RWPE2 (cell line): ENCODE measurements at regions not wholly inside any gene's neighbourhood (a gene's known extent, or its start where the extent isn't known, plus 50 kb on each side); places are given as distances from the start of the nearest gene placed in this dataset.
"Not testable (repeated sequence)": the region's sequence is repeated elsewhere in the genome, so short reads cannot be mapped to it uniquely, and the experiment has no call there.

Experiments
- ATAC-seq: fragments of 200-7000 bp; cut with Tn5 transposase; 3 replicates; pipeline ENCODE4 v1.9.1; 2021; ENCODE audit warnings: low read depth
- DNase-seq: peaks from one replicate; pipeline ENCODE4 v3.0.0-alpha.2; 2020; ENCODE audit warnings: low spot score
- H3K27ac ChIP-seq: fragments of 450-650 bp; 2 replicates; pipeline ENCODE4 v1.5.1; 2017; ENCODE audit warnings: mild to moderate bottlenecking; ENCODE audit not compliant: poor library complexity, severe bottlenecking
- H3K27me3 ChIP-seq: fragments of 250-450 bp; sonication (Bioruptor Pico); 2 replicates; pipeline ENCODE4 v1.5.1; 2021; ENCODE audit warnings: mild to moderate bottlenecking, moderate library complexity; ENCODE audit not compliant: insufficient read depth, poor library complexity, severe bottlenecking
- H3K36me3 ChIP-seq: fragments of 250-450 bp; sonication (Bioruptor Pico); 2 replicates; pipeline ENCODE4 v1.5.1; 2020; ENCODE audit warnings: low read depth, mild to moderate bottlenecking, moderate library complexity
- H3K4me1 ChIP-seq: fragments of 250-450 bp; sonication (Bioruptor Pico); 2 replicates; pipeline ENCODE4 v1.5.1; 2021; ENCODE audit warnings: mild to moderate bottlenecking, moderate library complexity; ENCODE audit not compliant: insufficient read depth, poor library complexity, severe bottlenecking
- H3K4me3 ChIP-seq: fragments of 250-450 bp; sonication (Bioruptor Pico); 2 replicates; pipeline ENCODE4 v1.5.1; 2021; ENCODE audit warnings: mild to moderate bottlenecking, moderate library complexity; ENCODE audit not compliant: severe bottlenecking
- H3K9me3 ChIP-seq: fragments of 250-450 bp; sonication (Bioruptor Pico); 2 replicates; pipeline ENCODE4 v1.5.1; 2021; ENCODE audit warnings: mild to moderate bottlenecking, moderate library complexity; ENCODE audit not compliant: severe bottlenecking
- CTCF ChIP-seq: fragments of 450-650 bp; IDR thresholded peaks from one replicate; pipeline ENCODE4 v1.5.1; 2017; ENCODE audit warnings: mild to moderate bottlenecking, moderate library complexity; ENCODE audit not compliant: poor library complexity, severe bottlenecking

- Histone ChIP-seq H3K27ac (no peak overlapping the region), H3K9me3 (peaks cover 4% of the 10 kb centered on the region), H3K27me3 (no peaks in the 10 kb centered on the region), H3K36me3 (no peaks in the 10 kb centered on the region), H3K4me3 (no peak overlapping the region), H3K4me1 (no peaks in the 10 kb centered on the region)
- no peak for TF ChIP-seq CTCF
- DNase-seq = no peak
- peak; percentile 57; the same call in 2 of the 3 replicates for ATAC-seq
Observed at GRCh38 chr6:164048840-164049516, 634.5 kb downstream of the QKI start.

DNA sequence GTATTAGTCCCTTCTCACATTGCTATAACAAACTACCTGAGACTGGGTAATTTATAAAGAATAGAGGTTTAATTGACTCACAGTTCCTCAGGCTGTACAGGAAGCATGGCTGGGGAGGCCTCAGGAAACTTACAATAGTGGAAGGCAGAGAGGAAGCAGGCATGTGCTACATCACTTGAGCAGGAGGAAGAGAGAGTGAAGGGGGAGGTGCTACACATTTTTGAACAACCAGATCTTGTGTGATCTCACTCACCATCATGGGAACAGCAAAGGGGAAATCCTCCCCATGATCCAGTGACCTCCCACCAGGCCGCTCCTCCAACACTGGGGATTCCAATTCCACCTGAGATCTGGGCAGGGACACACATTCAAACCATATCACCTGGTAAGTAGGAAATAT lies 630.6 kb downstream of the QKI start:
- Histone ChIP-seq H3K4me3 (no peak overlapping the region), H3K4me1 (no peaks in the 10 kb centered on the region), H3K27ac (no peak overlapping the region), H3K36me3 (no peaks in the 10 kb centered on the region), H3K9me3 (no peaks in the 10 kb centered on the region), H3K27me3 (no peaks in the 10 kb centered on the region)
- DNase-seq (no peak), ATAC-seq (no peak)
- TF ChIP-seq CTCF = no peak

DNA sequence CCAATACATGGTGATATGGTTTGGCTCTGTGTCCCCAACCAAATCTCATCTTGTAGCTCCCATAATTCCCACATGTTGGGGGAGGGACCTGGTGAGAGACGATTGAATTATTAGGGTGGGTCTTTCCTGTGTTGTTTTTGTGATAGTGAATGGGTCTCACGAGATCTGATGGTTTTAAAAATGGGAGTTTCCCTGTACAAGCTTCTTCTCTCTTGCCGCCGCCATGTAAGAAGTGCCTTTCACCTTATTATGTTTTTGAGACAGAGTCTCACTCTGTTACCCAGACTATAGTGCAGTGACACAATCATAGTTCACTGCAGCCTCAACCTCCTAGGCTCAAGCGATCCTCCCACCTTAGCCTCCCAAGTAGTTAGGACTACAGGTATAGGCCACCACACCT lies 629.1 kb downstream of the QKI start:
- H3K4me3 ChIP-seq, H3K9me3 ChIP-seq, H3K36me3 ChIP-seq, ATAC-seq, H3K27me3 ChIP-seq, H3K27ac ChIP-seq, H3K4me1 ChIP-seq, DNase-seq: not testable (repeated sequence)

GRCh38 chr6:164042212-164042611 lies 627.7 kb downstream of the QKI start:
- Histone ChIP-seq H3K27ac (no peak overlapping the region), H3K9me3 (no peaks in the 10 kb centered on the region), H3K36me3 (no peaks in the 10 kb centered on the region), H3K4me1 (no peaks in the 10 kb centered on the region), H3K27me3 (no peaks in the 10 kb centered on the region), H3K4me3 (no peak overlapping the region)
- ATAC-seq = no peak
- TF ChIP-seq CTCF = no peak
- DNase-seq = no peak

DNA sequence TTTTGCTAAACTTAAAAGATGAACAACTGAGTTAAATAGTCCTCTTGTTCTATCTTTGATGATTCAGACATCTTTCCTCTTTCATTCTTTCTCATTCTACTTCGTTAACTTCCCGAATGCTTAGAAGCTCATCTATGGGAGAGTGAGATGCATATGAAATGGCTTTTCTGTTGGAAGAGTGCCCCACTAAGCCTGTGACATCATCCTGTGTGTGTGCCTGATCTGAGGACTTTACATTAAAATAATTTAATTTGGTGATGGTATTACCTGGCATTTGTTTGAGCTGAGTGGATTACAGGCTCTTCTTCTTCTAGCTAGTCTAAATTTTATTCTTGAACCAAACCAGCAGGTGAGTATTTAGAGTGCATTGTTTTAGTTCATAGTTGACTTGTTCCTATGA lies 626.5 kb downstream of the QKI start:
- no peak for ATAC-seq
- DNase-seq = no peak
- Histone ChIP-seq H3K27me3 (no peaks in the 10 kb centered on the region), H3K4me1 (no peaks in the 10 kb centered on the region), H3K9me3 (no peaks in the 10 kb centered on the region), H3K4me3 (no peak overlapping the region), H3K36me3 (no peaks in the 10 kb centered on the region), H3K27ac (no peak overlapping the region)
- TF ChIP-seq CTCF = no peak
